Mesenchymal stem cell (in vitro differentiated cells and primary cell): ENCODE measurements at regions not wholly inside any gene's neighbourhood (a gene's known extent, or its start where the extent isn't known, plus 50 kb on each side); places are given as distances from the start of the nearest gene placed in this dataset.

Source experiments
- DNase-seq: peaks from one replicate; pipeline ENCODE4 v3.0.0-alpha.2; 2013
- H2AFZ ChIP-seq: one replicate; pipeline ENCODE4 v1.6.1; 2013; ENCODE audit warnings: low read depth, mild to moderate bottlenecking, control low read depth, inconsistent platforms, low read length, moderate library complexity
- H2AK5ac ChIP-seq: 2 replicates; pipeline ENCODE4 v1.6.1; 2013; ENCODE audit warnings: low read length, moderate library complexity, mild to moderate bottlenecking, inconsistent platforms; ENCODE audit not compliant: severe bottlenecking
- H2BK120ac ChIP-seq: one replicate; pipeline ENCODE4 v1.6.1; 2013; ENCODE audit warnings: low read depth, mild to moderate bottlenecking, inconsistent platforms, low read length, moderate library complexity
- H2BK12ac ChIP-seq, 2 experiments: one replicate each; pipeline ENCODE4 v1.6.1; 2013; ENCODE audit warnings: inconsistent platforms in 2 of 2, low read length in 2 of 2, mild to moderate bottlenecking in 2 of 2, moderate library complexity in 2 of 2, control low read depth in 1 of 2
- H2BK15ac ChIP-seq: one replicate; pipeline ENCODE4 v1.6.1; 2013; ENCODE audit warnings: mild to moderate bottlenecking, low read depth, inconsistent platforms; ENCODE audit not compliant: poor library complexity, severe bottlenecking
- H2BK5ac ChIP-seq: 2 replicates; pipeline ENCODE4 v1.6.1; 2013; ENCODE audit warnings: low read depth, mild to moderate bottlenecking, low read length, control low read depth, inconsistent platforms; ENCODE audit not compliant: poor library complexity, severe bottlenecking
- H3K14ac ChIP-seq, 2 experiments: one replicate each; pipeline ENCODE4 v1.6.1; 2013; ENCODE audit warnings: inconsistent platforms in 2 of 2, low read length in 2 of 2, control low read depth in 1 of 2, mild to moderate bottlenecking in 1 of 2, moderate library complexity in 1 of 2
- H3K18ac ChIP-seq, 2 experiments: one replicate each; pipeline ENCODE4 v1.6.1; 2013; ENCODE audit warnings: inconsistent platforms in 2 of 2, low read length in 2 of 2, control low read depth in 1 of 2, low read depth in 1 of 2, mild to moderate bottlenecking in 1 of 2
- H3K23ac ChIP-seq, 2 experiments: one replicate each; pipeline ENCODE4 v1.6.1; 2013; ENCODE audit warnings: inconsistent platforms in 2 of 2, low read length in 2 of 2, mild to moderate bottlenecking in 2 of 2, moderate library complexity in 2 of 2, control low read depth in 1 of 2
- H3K27ac ChIP-seq: 2 replicates; pipeline ENCODE4 v1.5.1; 2013; ENCODE audit warnings: mild to moderate bottlenecking, moderate library complexity, low read length, control low read depth, inconsistent platforms; ENCODE audit not compliant: poor library complexity, severe bottlenecking
- H3K27me3 ChIP-seq, 2 experiments: 2 replicates each; pipeline versions ENCODE4 v1.6.1 to v1.7.0; 2013; ENCODE audit warnings: low read length in 2 of 2, mild to moderate bottlenecking in 2 of 2, moderate library complexity in 2 of 2, control low read depth in 1 of 2, inconsistent platforms in 1 of 2; ENCODE audit not compliant: control insufficient read depth in 1 of 2, insufficient read depth in 1 of 2
- H3K36me3 ChIP-seq, 2 experiments: 2 replicates each; pipeline versions ENCODE4 v1.6.1 to v1.7.0; 2013; ENCODE audit warnings: low read length in 2 of 2, control low read depth in 1 of 2, inconsistent platforms in 1 of 2, low read depth in 1 of 2, mild to moderate bottlenecking in 1 of 2; ENCODE audit not compliant: insufficient read depth in 2 of 2, control insufficient read depth in 1 of 2
- H3K4ac ChIP-seq, 2 experiments: one replicate each; pipeline ENCODE4 v1.6.1; 2013; ENCODE audit warnings: inconsistent platforms in 2 of 2, low read length in 2 of 2, mild to moderate bottlenecking in 2 of 2, moderate library complexity in 2 of 2, control low read depth in 1 of 2, low read depth in 1 of 2
- H3K4me1 ChIP-seq: 2 replicates; pipeline ENCODE4 v1.6.1; 2013; ENCODE audit warnings: low read depth, low read length, control low read depth; ENCODE audit not compliant: control insufficient read depth, insufficient read depth
- H3K4me2 ChIP-seq: 2 replicates; pipeline ENCODE4 v1.6.1; 2013; ENCODE audit warnings: low read length, mild to moderate bottlenecking, inconsistent platforms; ENCODE audit not compliant: poor library complexity, severe bottlenecking
- H3K4me3 ChIP-seq, 2 experiments: 2 replicates each; pipeline versions ENCODE4 v1.5.1 to v1.7.0; 2013; ENCODE audit warnings: low read length in 2 of 2, mild to moderate bottlenecking in 2 of 2, control low read depth in 1 of 2, low read depth in 1 of 2; ENCODE audit not compliant: insufficient read depth in 1 of 2
- H3K79me1 ChIP-seq: replicated peaks from 2 replicates; pipeline ENCODE4 v1.6.1; 2013; ENCODE audit warnings: mild to moderate bottlenecking, control low read depth, low read length, inconsistent platforms; ENCODE audit not compliant: poor library complexity, severe bottlenecking
- H3K9ac ChIP-seq: 2 replicates; pipeline ENCODE4 v1.7.0; 2013; ENCODE audit warnings: mild to moderate bottlenecking, low read length, moderate library complexity
- H3K9me3 ChIP-seq: 2 replicates; pipeline ENCODE4 v1.7.0; 2013; ENCODE audit warnings: mild to moderate bottlenecking, low read length; ENCODE audit not compliant: control insufficient read depth
- H4K8ac ChIP-seq: one replicate; pipeline ENCODE4 v1.6.1; 2013; ENCODE audit warnings: inconsistent platforms, mild to moderate bottlenecking, low read length, moderate library complexity
- H4K91ac ChIP-seq: one replicate; pipeline ENCODE4 v1.6.1; 2013; ENCODE audit warnings: mild to moderate bottlenecking, low read length, inconsistent platforms
- WGBS: methylation state at CpG from one replicate; pipeline ENCODE4 v1.1.7; 2013; ENCODE audit warnings: mixed read lengths; 5-methylcytosine and 5-hydroxymethylcytosine counted together

DNA sequence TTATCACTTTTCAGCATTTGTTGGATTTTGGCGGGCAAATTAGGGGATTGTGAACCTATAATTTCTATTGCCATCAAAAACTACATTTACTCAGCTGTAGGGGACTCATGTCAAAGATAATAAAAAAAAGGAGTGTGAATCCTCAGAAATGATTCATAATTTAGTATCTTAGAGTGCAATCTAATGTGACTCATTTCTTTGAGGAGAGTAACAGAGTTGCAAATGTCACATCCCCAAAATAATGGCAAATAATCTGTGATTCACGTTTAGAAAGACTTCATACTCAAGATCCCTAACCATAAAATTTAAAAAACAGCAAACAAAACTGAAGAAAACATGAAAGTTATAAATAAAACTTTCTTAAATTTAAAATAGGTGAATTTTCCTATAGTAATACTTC, 373.0 kb downstream of the CDH2 start:
- Histone ChIP-seq H4K8ac (no peak overlapping the region), H3K4me3 (no peak overlapping the region), H3K14ac (no peak overlapping the region), H2BK5ac (no peak overlapping the region), H3K4ac (no peak overlapping the region), H3K27me3 (no peaks in the 10 kb centered on the region), H2AFZ (no peak overlapping the region), H2BK15ac (no peak overlapping the region), H2BK120ac (no peak overlapping the region), H2BK12ac (no peak overlapping the region), H3K36me3 (no peaks in the 10 kb centered on the region), H3K23ac (no peak overlapping the region), H3K18ac (no peak overlapping the region), H2AK5ac (no peak overlapping the region), H3K27ac (no peak overlapping the region), H3K79me1 (no peaks in the 10 kb centered on the region), H3K4me1 (no peaks in the 10 kb centered on the region), H3K9me3 (no peaks in the 10 kb centered on the region), H4K91ac (no peak overlapping the region), H3K9ac (no peak overlapping the region), H3K4me2 (no peak overlapping the region)
- WGBS, result no CpG with 5 or more reads among the region's 2 CpGs
- no peak for DNase-seq

DNA sequence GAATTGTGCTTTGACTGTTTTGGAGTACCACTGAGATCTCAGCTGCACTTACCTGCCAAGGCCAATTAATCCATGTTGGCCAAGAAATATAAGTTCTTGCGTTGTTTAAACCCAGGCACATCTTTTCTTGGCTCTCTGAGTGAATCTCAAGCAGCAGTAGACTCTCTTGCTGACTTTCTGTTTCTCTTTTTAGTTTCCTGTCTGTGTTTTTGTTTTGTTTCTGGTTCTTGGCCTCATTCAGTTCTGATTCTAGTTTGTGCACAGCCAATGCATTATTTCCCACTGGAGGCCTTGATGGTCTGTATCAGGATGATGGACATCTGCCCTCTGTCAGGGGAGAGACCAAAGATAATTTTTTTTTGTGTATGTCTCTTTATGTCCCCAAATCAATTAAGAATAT, 379.4 kb downstream of the CDH2 start:
- no peak overlapping the region for H3K14ac ChIP-seq
- no peak overlapping the region for H2BK120ac ChIP-seq
- H4K91ac ChIP-seq, result no peak overlapping the region
- H3K4me1 ChIP-seq, result no peaks in the 10 kb centered on the region
- H3K23ac ChIP-seq, result no peak overlapping the region
- no peak overlapping the region for H3K4me2 ChIP-seq
- no peak overlapping the region for H4K8ac ChIP-seq
- no peak overlapping the region for H2BK15ac ChIP-seq
- 100% methylated on average over 1 of the region's 1 CpG for WGBS
- H3K9me3 ChIP-seq, result no peaks in the 10 kb centered on the region
- H3K9ac ChIP-seq, result no peak overlapping the region
- H3K36me3 ChIP-seq, result no peaks in the 10 kb centered on the region
- no peak overlapping the region for H2BK12ac ChIP-seq
- no peaks in the 10 kb centered on the region for H3K79me1 ChIP-seq
- H2AFZ ChIP-seq, result no peak overlapping the region
- no peak overlapping the region for H2BK5ac ChIP-seq
- no peak overlapping the region for H3K18ac ChIP-seq
- no peak overlapping the region for H3K4ac ChIP-seq
- H3K4me3 ChIP-seq, result no peak overlapping the region
- no peak overlapping the region for H3K27ac ChIP-seq
- H3K27me3 ChIP-seq, result no peaks in the 10 kb centered on the region
- DNase-seq, result peak; percentile 1
- no peak overlapping the region for H2AK5ac ChIP-seq

DNA sequence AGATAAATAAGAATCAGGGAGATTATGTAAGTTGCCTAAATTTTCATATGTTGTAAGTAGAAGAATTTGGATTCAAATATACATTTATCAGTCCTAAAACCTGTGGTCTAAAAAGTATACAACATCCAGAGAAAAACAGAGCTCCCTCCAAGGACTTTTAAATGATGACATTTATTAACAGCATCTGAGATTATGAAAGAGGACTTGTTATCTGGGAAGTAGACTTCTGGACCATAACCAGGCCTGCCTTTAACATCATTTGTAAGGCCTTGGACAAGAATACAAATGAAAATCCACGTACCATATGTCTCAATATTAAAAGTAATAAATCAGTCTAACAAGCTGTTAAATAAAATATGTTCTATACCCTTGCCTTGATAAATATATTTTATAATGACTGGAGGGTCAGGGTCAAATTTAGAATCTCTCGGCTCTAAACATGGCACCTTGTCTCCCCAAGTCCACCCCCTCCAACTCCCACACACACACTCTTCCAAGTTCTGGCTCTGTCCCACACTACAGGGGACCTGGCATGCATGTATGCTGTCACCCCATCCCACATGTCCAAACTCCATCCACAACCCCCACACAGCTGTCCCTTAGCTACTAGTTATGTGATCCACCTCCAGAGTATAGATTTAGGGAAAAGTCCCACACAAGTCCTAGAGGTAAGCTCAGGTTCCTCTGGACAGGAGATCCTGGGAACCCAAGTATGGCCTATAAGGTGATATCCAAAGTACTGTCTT, 382.6 kb downstream of the CDH2 start:
- no peaks in the 10 kb centered on the region for H3K27me3 ChIP-seq
- H2BK12ac ChIP-seq, result no peak overlapping the region
- no peak overlapping the region for H3K4ac ChIP-seq
- no peak overlapping the region for H3K18ac ChIP-seq
- no peak overlapping the region for H3K14ac ChIP-seq
- no peaks in the 10 kb centered on the region for H3K9me3 ChIP-seq
- H4K8ac ChIP-seq, result no peak overlapping the region
- no peak overlapping the region for H2BK120ac ChIP-seq
- H3K4me3 ChIP-seq, result no peak overlapping the region
- H3K36me3 ChIP-seq, result no peaks in the 10 kb centered on the region
- H3K79me1 ChIP-seq, result no peaks in the 10 kb centered on the region
- no peak overlapping the region for H2BK15ac ChIP-seq
- no peaks in the 10 kb centered on the region for H3K4me1 ChIP-seq
- no peak overlapping the region for H3K27ac ChIP-seq
- no peak overlapping the region for H2AK5ac ChIP-seq
- no peak overlapping the region for H3K9ac ChIP-seq
- DNase-seq, result no peak
- H4K91ac ChIP-seq, result no peak overlapping the region
- no peak overlapping the region for H3K23ac ChIP-seq
- WGBS, result 96% methylated on average over 1 of the region's 2 CpGs
- H2AFZ ChIP-seq, result no peak overlapping the region
- H3K4me2 ChIP-seq, result no peak overlapping the region
- H2BK5ac ChIP-seq, result no peak overlapping the region

DNA sequence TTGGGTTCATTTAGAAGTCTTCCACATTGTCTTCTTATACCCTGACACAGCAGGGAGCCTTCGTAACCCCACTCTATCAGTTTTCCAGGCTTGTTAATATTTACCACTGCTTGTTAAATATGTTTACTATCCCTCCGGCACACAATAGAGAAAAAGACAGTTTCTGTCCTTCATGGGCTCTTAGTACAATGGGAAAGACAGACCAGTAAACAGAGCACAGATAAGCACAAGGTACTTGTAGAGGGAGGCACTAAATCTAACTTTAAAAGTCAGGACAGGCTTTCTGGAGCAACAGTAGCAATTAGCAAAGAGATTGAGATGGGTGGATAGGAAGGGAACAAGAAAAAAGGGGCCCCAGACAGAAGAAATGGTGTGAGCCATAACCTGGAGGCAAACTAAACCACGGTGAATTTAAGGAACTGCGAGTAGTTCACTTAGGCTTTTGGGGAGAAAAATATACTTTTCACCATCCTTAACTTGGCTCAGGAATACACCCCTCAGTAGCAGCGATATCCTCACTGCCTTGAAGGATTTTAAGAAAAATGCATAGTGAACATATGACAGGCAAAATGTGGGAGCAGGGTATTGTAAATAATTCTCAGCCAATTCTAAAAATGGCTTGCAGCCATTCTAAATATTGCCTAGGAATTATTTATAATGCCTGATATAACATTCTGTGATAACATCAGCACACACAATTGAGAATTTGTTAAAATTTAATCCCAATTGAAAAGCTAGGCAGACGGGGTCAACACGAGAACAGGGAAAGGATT, 383.7 kb downstream of the CDH2 start:
- H3K4me1 ChIP-seq, result no peaks in the 10 kb centered on the region
- H3K14ac ChIP-seq, result no peak overlapping the region
- DNase-seq, result no peak
- H2BK5ac ChIP-seq, result no peak overlapping the region
- H3K18ac ChIP-seq, result no peak overlapping the region
- H3K4me2 ChIP-seq, result no peak overlapping the region
- H2BK15ac ChIP-seq, result no peak overlapping the region
- H2AFZ ChIP-seq, result no peak overlapping the region
- H3K9me3 ChIP-seq, result no peaks in the 10 kb centered on the region
- no peaks in the 10 kb centered on the region for H3K79me1 ChIP-seq
- no peak overlapping the region for H3K4ac ChIP-seq
- WGBS, result 93% methylated on average over 4 of the region's 7 CpGs
- H3K27me3 ChIP-seq, result no peaks in the 10 kb centered on the region
- no peak overlapping the region for H2AK5ac ChIP-seq
- no peaks in the 10 kb centered on the region for H3K36me3 ChIP-seq
- no peak overlapping the region for H2BK12ac ChIP-seq
- no peak overlapping the region for H4K8ac ChIP-seq
- H3K9ac ChIP-seq, result no peak overlapping the region
- H3K23ac ChIP-seq, result no peak overlapping the region
- no peak overlapping the region for H3K4me3 ChIP-seq
- no peak overlapping the region for H2BK120ac ChIP-seq
- no peak overlapping the region for H3K27ac ChIP-seq
- H4K91ac ChIP-seq, result no peak overlapping the region
